Mesendoderm (in vitro differentiated cells): ENCODE measurements at regions not wholly inside any gene's neighbourhood (a gene's known extent, or its start where the extent isn't known, plus 50 kb on each side); places are given as distances from the start of the nearest gene placed in this dataset.

ENCODE experiments used
- DNase-seq: peaks from one replicate; pipeline ENCODE4 v3.0.0; 2013
- H2AK5ac ChIP-seq: 2 replicates; pipeline ENCODE4 v1.6.1; 2013; ENCODE audit warnings: low read length, inconsistent platforms
- H2BK120ac ChIP-seq: 2 replicates; pipeline ENCODE4 v1.6.1; 2013; ENCODE audit warnings: low read depth, mild to moderate bottlenecking, low read length, moderate library complexity, mixed read lengths
- H2BK15ac ChIP-seq: replicated peaks from 2 replicates; pipeline ENCODE4 v1.6.1; 2013; ENCODE audit warnings: low read depth, mild to moderate bottlenecking, moderate library complexity
- H2BK5ac ChIP-seq: 2 replicates; pipeline ENCODE4 v1.6.1; 2013; ENCODE audit warnings: low read length, inconsistent platforms
- H3K18ac ChIP-seq: 2 replicates; pipeline ENCODE4 v1.6.1; 2013; ENCODE audit warnings: mild to moderate bottlenecking, low read length, mixed read lengths
- H3K23ac ChIP-seq: one replicate; pipeline ENCODE4 v1.6.1; 2013; ENCODE audit warnings: low read length
- H3K27ac ChIP-seq: 2 replicates; pipeline ENCODE4 v1.5.1; 2013; ENCODE audit warnings: low read depth, mild to moderate bottlenecking, inconsistent platforms, low read length, moderate library complexity
- H3K27me3 ChIP-seq: 2 replicates; pipeline ENCODE4 v1.6.1; 2013; ENCODE audit warnings: low read length, control low read depth, mild to moderate bottlenecking, inconsistent platforms; ENCODE audit not compliant: insufficient read depth, poor library complexity
- H3K36me3 ChIP-seq: 2 replicates; pipeline ENCODE4 v1.6.1; 2013; ENCODE audit warnings: low read length, inconsistent platforms; ENCODE audit not compliant: control insufficient read depth, insufficient read depth
- H3K4ac ChIP-seq: one replicate; pipeline ENCODE4 v1.6.1; 2013; ENCODE audit warnings: low read depth, mild to moderate bottlenecking, low read length, moderate library complexity
- H3K4me1 ChIP-seq: 2 replicates; pipeline ENCODE4 v1.6.1; 2013; ENCODE audit warnings: low read depth, low read length, inconsistent platforms; ENCODE audit not compliant: control insufficient read depth
- H3K4me2 ChIP-seq: 2 replicates; pipeline ENCODE4 v1.6.1; 2013; ENCODE audit warnings: low read length
- H3K4me3 ChIP-seq: 2 replicates; pipeline ENCODE4 v1.5.1; 2013; ENCODE audit warnings: mild to moderate bottlenecking, low read length
- H3K56ac ChIP-seq: one replicate; pipeline ENCODE4 v1.6.1; 2013; ENCODE audit warnings: low read length
- H3K79me1 ChIP-seq: 2 replicates; pipeline ENCODE4 v1.6.1; 2013; ENCODE audit warnings: low read length, inconsistent platforms
- H3K79me2 ChIP-seq: 2 replicates; pipeline ENCODE4 v1.6.1; 2013; ENCODE audit warnings: mild to moderate bottlenecking, low read length; ENCODE audit not compliant: control insufficient read depth, insufficient read depth
- H3K9ac ChIP-seq: 2 replicates; pipeline ENCODE4 v1.6.1; 2013; ENCODE audit warnings: low read length, inconsistent platforms
- H4K5ac ChIP-seq: one replicate; pipeline ENCODE4 v1.6.1; 2013; ENCODE audit warnings: low read length
- H4K8ac ChIP-seq: one replicate; pipeline ENCODE4 v1.6.1; 2013; ENCODE audit warnings: low read depth, mild to moderate bottlenecking, control low read depth, low read length, moderate library complexity
- WGBS: extraction: QIAGEN DNeasy Blood & Tissue Kit; methylation state at CpG from one replicate; pipeline ENCODE4 v1.1.7; 2013; ENCODE audit warnings: low lambda C conversion rate, missing lambda C conversion rate; ENCODE audit not compliant: insufficient coverage; ENCODE audit errors: extremely low coverage; 5-methylcytosine and 5-hydroxymethylcytosine counted together

DNA sequence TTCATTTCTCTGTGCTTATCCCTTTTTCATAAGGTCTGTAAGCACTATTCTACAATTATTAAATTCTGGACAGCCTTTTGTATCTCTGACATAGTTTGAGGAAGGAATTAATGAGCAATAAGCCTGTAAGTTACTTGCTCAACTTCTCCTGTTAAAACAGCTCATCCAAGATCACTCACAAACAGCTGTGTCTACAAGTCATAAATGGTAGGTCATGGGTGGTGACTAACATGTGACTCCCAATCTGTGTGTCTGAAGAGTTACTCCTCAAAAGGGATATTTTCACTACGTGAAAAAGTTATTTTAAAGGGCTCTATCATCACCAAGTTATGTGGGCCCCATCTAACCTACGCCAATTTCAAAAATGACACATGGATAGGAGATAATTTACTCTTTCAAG, 145.2 kb upstream of the CBLB start:
- no peak overlapping the region for H4K5ac ChIP-seq
- no peaks in the 10 kb centered on the region for H3K4me1 ChIP-seq
- no peaks in the 10 kb centered on the region for H3K36me3 ChIP-seq
- H2BK15ac ChIP-seq, result no peak overlapping the region
- H3K27ac ChIP-seq, result no peak overlapping the region
- no peak overlapping the region for H3K18ac ChIP-seq
- no peak for DNase-seq
- no peak overlapping the region for H2BK120ac ChIP-seq
- H3K9ac ChIP-seq, result no peak overlapping the region
- H2BK5ac ChIP-seq, result no peak overlapping the region
- no peaks in the 10 kb centered on the region for H3K79me2 ChIP-seq
- no peak overlapping the region for H3K4ac ChIP-seq
- H3K4me2 ChIP-seq, result no peak overlapping the region
- H3K23ac ChIP-seq, result no peak overlapping the region
- H3K56ac ChIP-seq, result no peak overlapping the region
- H3K4me3 ChIP-seq, result no peak overlapping the region
- no peaks in the 10 kb centered on the region for H3K79me1 ChIP-seq
- no peak overlapping the region for H2AK5ac ChIP-seq
- H4K8ac ChIP-seq, result no peak overlapping the region
- no CpG with 5 or more reads among the region's 2 CpGs for WGBS
- H3K27me3 ChIP-seq, result no peaks in the 10 kb centered on the region

DNA sequence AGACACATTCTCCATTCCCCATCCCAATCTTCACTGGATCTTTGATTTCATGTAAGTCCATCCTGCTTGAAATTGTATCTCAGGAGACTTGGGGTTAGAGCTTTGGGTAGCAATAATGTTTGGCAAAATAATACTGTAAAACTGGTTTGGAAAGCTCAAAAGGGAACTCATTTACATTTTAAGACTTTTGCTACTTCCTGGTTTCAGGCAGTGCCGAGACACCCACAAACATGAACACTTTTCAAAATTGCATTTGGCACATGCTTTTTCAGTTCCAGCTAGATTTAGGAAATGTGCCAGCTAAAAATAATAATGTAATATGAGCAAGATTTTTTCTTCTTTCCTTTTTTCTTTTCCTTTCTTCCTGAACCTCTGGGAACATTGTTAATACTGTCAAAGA, 145.7 kb upstream of the CBLB start:
- Histone ChIP-seq H3K18ac (no peak overlapping the region), H3K36me3 (no peaks in the 10 kb centered on the region), H4K8ac (no peak overlapping the region), H3K4ac (no peak overlapping the region), H3K79me1 (no peaks in the 10 kb centered on the region), H4K5ac (no peak overlapping the region), H3K4me1 (no peaks in the 10 kb centered on the region), H3K23ac (no peak overlapping the region), H3K4me3 (no peak overlapping the region), H3K79me2 (no peaks in the 10 kb centered on the region), H3K9ac (no peak overlapping the region), H3K4me2 (no peak overlapping the region), H3K27ac (no peak overlapping the region), H2AK5ac (no peak overlapping the region), H3K56ac (no peak overlapping the region), H2BK15ac (no peak overlapping the region), H3K27me3 (no peaks in the 10 kb centered on the region), H2BK120ac (no peak overlapping the region), H2BK5ac (no peak overlapping the region)
- DNase-seq, result no peak
- WGBS, result no CpG with 5 or more reads among the region's 1 CpG

DNA sequence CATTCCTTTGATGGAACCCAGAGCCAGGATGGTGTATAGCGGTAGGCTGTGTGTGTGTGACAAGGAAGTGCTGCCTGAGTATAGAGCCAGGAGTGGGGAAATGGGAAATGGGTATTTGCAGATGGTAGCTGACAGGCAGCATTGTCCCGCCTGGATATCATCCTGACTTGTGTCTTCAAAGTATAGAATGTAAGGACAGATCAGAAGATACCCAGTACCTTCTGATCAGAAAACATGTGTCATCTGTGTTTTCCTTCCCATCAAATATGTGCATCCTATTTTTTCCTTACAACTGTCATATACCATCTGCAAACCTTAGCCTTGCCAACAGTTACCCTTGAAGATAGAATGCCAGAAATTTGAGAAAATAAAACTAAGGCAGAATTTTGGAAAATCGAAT, 146.2 kb upstream of the CBLB start:
- H3K27ac ChIP-seq, result no peak overlapping the region
- H2BK5ac ChIP-seq, result no peak overlapping the region

DNA sequence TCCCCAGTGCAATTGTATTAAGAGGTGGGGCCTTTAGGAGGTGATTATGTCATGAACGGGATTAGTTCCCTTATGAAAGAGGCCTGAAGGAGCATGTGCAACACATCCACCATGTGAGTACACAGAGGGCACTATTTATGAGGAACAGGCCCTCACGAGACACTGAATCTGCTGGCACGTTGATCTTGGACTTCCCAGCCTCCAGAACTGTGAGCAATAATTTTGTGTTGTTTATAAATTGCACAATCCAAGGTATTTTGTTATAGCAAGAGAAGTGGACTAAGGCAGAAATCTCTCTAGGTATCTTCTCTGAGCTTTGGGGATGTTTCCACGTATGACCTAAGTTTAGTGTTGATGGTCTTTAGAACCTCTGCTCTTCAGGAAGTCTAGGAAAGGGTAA, 149.3 kb upstream of the CBLB start:
- WGBS, result no CpG with 5 or more reads among the region's 4 CpGs
- Histone ChIP-seq H2BK120ac (no peak overlapping the region), H3K27me3 (no peaks in the 10 kb centered on the region), H3K27ac (no peak overlapping the region), H4K8ac (no peak overlapping the region), H3K79me2 (no peaks in the 10 kb centered on the region), H2BK5ac (no peak overlapping the region), H3K4me1 (no peaks in the 10 kb centered on the region), H3K23ac (no peak overlapping the region), H3K4ac (no peak overlapping the region), H4K5ac (no peak overlapping the region), H3K9ac (no peak overlapping the region), H3K56ac (no peak overlapping the region), H2BK15ac (no peak overlapping the region), H3K4me3 (no peak overlapping the region), H3K36me3 (no peaks in the 10 kb centered on the region), H3K4me2 (no peak overlapping the region), H2AK5ac (no peak overlapping the region), H3K79me1 (no peaks in the 10 kb centered on the region), H3K18ac (no peak overlapping the region)
- DNase-seq, result no peak

More for the DNA sequence above, 146.2 kb upstream of the CBLB start:
- Histone ChIP-seq H3K27me3 (no peaks in the 10 kb centered on the region), H3K4me3 (no peak overlapping the region), H3K4ac (no peak overlapping the region), H2AK5ac (no peak overlapping the region), H3K4me2 (no peak overlapping the region), H3K9ac (no peak overlapping the region), H3K23ac (no peak overlapping the region), H4K5ac (no peak overlapping the region), H3K18ac (no peak overlapping the region), H4K8ac (no peak overlapping the region), H3K56ac (no peak overlapping the region), H3K36me3 (no peaks in the 10 kb centered on the region), H3K79me2 (no peaks in the 10 kb centered on the region), H3K79me1 (no peaks in the 10 kb centered on the region), H2BK15ac (no peak overlapping the region), H3K4me1 (no peaks in the 10 kb centered on the region), H2BK120ac (no peak overlapping the region)
- no peak for DNase-seq
- no CpG with 5 or more reads among the region's 3 CpGs for WGBS

DNA sequence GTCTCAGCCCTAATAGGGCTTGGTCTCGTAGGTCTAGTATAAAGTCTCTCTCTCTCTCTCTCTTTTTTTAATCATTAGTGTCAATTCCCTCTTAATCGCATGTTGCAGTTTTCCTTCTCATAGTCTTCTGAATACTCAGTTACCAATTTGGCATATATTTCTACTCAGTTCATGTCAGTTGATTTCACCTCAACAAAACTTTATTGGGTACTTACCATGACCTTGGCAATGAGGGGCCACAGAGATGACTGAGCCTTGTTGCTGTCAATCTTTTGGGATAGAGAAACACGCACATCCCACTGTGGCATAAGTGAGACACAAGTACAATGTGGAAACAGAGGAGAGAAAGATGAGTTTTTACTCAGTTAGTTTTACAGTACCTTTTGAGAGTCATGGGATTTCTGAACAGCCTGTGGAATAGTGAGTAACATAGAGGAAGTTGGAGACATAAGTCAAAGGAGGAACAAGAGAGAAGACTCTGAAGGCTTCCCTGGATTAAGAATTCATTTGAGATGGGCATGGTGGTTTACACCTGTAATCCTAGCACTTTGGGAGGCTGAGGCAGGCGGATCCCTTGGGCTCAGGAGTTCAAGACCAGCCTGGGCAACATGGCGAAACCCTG, 150.2 kb upstream of the CBLB start:
- Histone ChIP-seq H3K18ac (no peak overlapping the region), H3K9ac (no peak overlapping the region), H4K5ac (no peak overlapping the region), H3K23ac (no peak overlapping the region), H3K27me3 (no peaks in the 10 kb centered on the region), H3K4ac (no peak overlapping the region), H2BK120ac (no peak overlapping the region), H2AK5ac (no peak overlapping the region), H3K27ac (no peak overlapping the region), H2BK5ac (no peak overlapping the region), H3K56ac (no peak overlapping the region), H3K79me2 (no peaks in the 10 kb centered on the region), H3K4me2 (no peak overlapping the region), H2BK15ac (no peak overlapping the region), H3K36me3 (no peaks in the 10 kb centered on the region), H3K79me1 (no peaks in the 10 kb centered on the region), H3K4me3 (no peak overlapping the region), H3K4me1 (no peaks in the 10 kb centered on the region), H4K8ac (no peak overlapping the region)
- DNase-seq, result no peak
- no CpG with 5 or more reads among the region's 5 CpGs for WGBS

DNA sequence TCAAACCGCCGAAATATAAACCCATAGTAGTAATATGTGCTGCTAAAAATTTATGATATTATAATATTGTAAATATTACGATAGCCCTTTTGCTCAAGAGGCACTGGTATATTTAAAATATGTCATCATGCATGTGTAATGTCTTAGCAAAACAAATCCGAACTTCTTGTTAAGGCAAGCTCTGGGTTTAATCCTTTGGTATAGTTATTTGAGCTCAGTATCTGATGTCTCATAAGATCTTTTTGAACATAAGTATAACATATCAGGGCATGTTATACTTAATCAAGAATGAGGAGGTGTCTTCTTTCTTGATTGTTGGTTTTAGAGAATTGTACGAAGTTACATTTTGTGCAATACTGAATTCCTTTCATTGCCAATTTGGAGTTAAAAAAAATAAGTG, 154.1 kb upstream of the CBLB start:
- Histone ChIP-seq H2BK120ac (no peak overlapping the region), H3K27me3 (no peaks in the 10 kb centered on the region), H3K4me1 (no peaks in the 10 kb centered on the region), H3K36me3 (no peaks in the 10 kb centered on the region), H3K27ac (no peak overlapping the region), H3K79me2 (no peaks in the 10 kb centered on the region), H3K79me1 (no peaks in the 10 kb centered on the region), H3K4me3 (no peak overlapping the region), H3K9ac (no peak overlapping the region), H3K18ac (no peak overlapping the region), H4K5ac (no peak overlapping the region), H2BK5ac (no peak overlapping the region), H4K8ac (no peak overlapping the region), H3K4me2 (no peak overlapping the region), H2AK5ac (no peak overlapping the region), H3K23ac (no peak overlapping the region), H2BK15ac (no peak overlapping the region), H3K56ac (no peak overlapping the region), H3K4ac (no peak overlapping the region)
- DNase-seq, result no peak
- WGBS, result no CpG with 5 or more reads among the region's 5 CpGs
